ENCODE measurements at regions not wholly inside any gene's neighbourhood (a gene's known extent, or its start where the extent isn't known, plus 50 kb on each side); places are given as distances from the start of the nearest gene placed in this dataset.
A peak's percentile ranks its signal among the peaks of the same experiment; 100 is the strongest.

GRCh38 chr17:70539132-70539924, 370.0 kb downstream of the KCNJ2 start:
- POLR2A ChIA-PET = no interaction called here
- TF ChIP-seq CTCF (IDR thresholded peaks at IDR 0.05; ENCODE audit: low read depth, low read length) = no peak
- no peak overlapping the region for H3K4me3 ChIP-seq (ENCODE audit: low read depth, low read length)
- H3K27ac ChIP-seq (ENCODE audit: low read depth, low read length) = no peak overlapping the region
- DNase-seq (ENCODE audit: low read depth, low spot score) = no peak
- no peaks in the 10 kb centered on the region for H3K27me3 ChIP-seq (ENCODE audit: control insufficient read depth, insufficient read depth, low read length)
- no peaks in the 10 kb centered on the region for H3K9me3 ChIP-seq (ENCODE audit: control insufficient read depth, insufficient read depth, low read length)
- CTCF ChIA-PET = interaction anchor here (0.6 to 0.7 kb wide), 2 partner anchors 13 to 332 kb away, joined by 5 to 12 read pairs; no protein-coding TSS in a partner anchor

- ChIA-PET POLR2A (no interaction called here), CTCF (interaction anchor here (2.5 kb wide), 1 partner anchor 10 kb away, joined by 12 read pairs; no protein-coding TSS in a partner anchor)
- H3K27ac ChIP-seq (ENCODE audit: low read depth, low read length) = no peak overlapping the region
- no peaks in the 10 kb centered on the region for H3K27me3 ChIP-seq (ENCODE audit: control insufficient read depth, insufficient read depth, low read length)
- H3K4me3 ChIP-seq (ENCODE audit: low read depth, low read length) = no peak overlapping the region
- H3K9me3 ChIP-seq (ENCODE audit: control insufficient read depth, insufficient read depth, low read length) = no peaks in the 10 kb centered on the region
- DNase-seq (ENCODE audit: low read depth, low spot score) = no peak
- TF ChIP-seq CTCF (IDR thresholded peaks at IDR 0.05; ENCODE audit: low read depth, low read length) = no peak
Measured at GRCh38 chr17:70542876-70543275, 373.5 kb downstream of the KCNJ2 start.

GRCh38 chr17:70544317-70544716, 375.0 kb downstream of the KCNJ2 start:
- DNase-seq (ENCODE audit: low read depth, low spot score) = no peak
- Histone ChIP-seq H3K4me3 (ENCODE audit: low read depth, low read length) (no peak overlapping the region), H3K27me3 (ENCODE audit: control insufficient read depth, insufficient read depth, low read length) (no peaks in the 10 kb centered on the region), H3K9me3 (ENCODE audit: control insufficient read depth, insufficient read depth, low read length) (no peaks in the 10 kb centered on the region), H3K27ac (ENCODE audit: low read depth, low read length) (no peak overlapping the region)
- CTCF ChIA-PET = interaction anchor here (2.5 kb wide), 1 partner anchor 8 kb away, joined by 12 read pairs; no protein-coding TSS in a partner anchor
- TF ChIP-seq CTCF (IDR thresholded peaks at IDR 0.05; ENCODE audit: low read depth, low read length) = no peak
- POLR2A ChIA-PET = no interaction called here

- no peak for DNase-seq (ENCODE audit: low read depth, low spot score)
- POLR2A ChIA-PET = no interaction called here
- no peak overlapping the region for H3K27ac ChIP-seq (ENCODE audit: low read depth, low read length)
- peaks cover 2% of the 10 kb centered on the region for H3K27me3 ChIP-seq (ENCODE audit: control insufficient read depth, insufficient read depth, low read length)
- no peaks in the 10 kb centered on the region for H3K9me3 ChIP-seq (ENCODE audit: control insufficient read depth, insufficient read depth, low read length)
- H3K4me3 ChIP-seq (ENCODE audit: low read depth, low read length) = no peak overlapping the region
- CTCF ChIA-PET = interaction anchor here (0.5 to 4.5 kb wide), 83 partner anchors 9 to 1683 kb away, joined by 3 to 154 read pairs (median 4); no protein-coding TSS in a partner anchor
- TF ChIP-seq CTCF (IDR thresholded peaks at IDR 0.05; ENCODE audit: low read depth, low read length) = peak; percentile 51
Measured at GRCh38 chr17:70552230-70552981, 383.1 kb downstream of the KCNJ2 start.

GRCh38 chr17:70552982-70553334, 383.6 kb downstream of the KCNJ2 start:
- Histone ChIP-seq H3K27me3 (ENCODE audit: control insufficient read depth, insufficient read depth, low read length) (peaks cover 2% of the 10 kb centered on the region), H3K27ac (ENCODE audit: low read depth, low read length) (no peak overlapping the region), H3K9me3 (ENCODE audit: control insufficient read depth, insufficient read depth, low read length) (no peaks in the 10 kb centered on the region), H3K4me3 (ENCODE audit: low read depth, low read length) (no peak overlapping the region)
- no peak for DNase-seq (ENCODE audit: low read depth, low spot score)
- ChIA-PET CTCF (interaction anchor here (0.6 to 4.5 kb wide), 25 partner anchors 8 to 1218 kb away, joined by 3 to 154 read pairs (median 5); no protein-coding TSS in a partner anchor), POLR2A (no interaction called here)
- no peak for TF ChIP-seq CTCF (IDR thresholded peaks at IDR 0.05; ENCODE audit: low read depth, low read length)

Data from AG04450 (cell line).